ENCODE measurements at regions not wholly inside any gene's neighbourhood (a gene's known extent, or its start where the extent isn't known, plus 50 kb on each side); places are given as distances from the start of the nearest gene placed in this dataset.

DNA sequence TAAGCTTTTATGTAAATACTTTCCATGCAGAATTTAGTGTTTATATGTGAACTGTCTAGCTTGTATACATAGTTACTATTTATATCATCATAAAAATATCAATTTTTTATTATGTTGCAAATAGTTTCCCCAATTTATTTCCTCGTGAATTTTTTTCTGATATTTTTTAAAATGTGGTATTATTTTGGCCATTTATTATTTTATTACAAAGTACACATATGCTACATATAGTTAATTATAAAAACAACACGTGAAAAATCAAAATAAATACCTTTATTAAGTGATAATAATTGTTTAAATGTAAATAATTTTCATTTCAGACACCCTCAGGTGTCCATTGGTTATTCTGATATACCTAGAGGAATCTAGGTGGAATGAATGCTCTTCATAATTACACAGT lies 1394.9 kb upstream of the PRR20A start:
- H3K9me3 ChIP-seq (replicated peaks in 1 of 3) = no peaks in the 10 kb centered on the region
- H3K27me3 ChIP-seq = no peaks in the 10 kb centered on the region
- H3K36me3 ChIP-seq (replicated peaks in 1 of 2) = no peaks in the 10 kb centered on the region
- no peak overlapping the region for H3K4me3 ChIP-seq
- 40 to 50% (median 45%) methylated on average over 2 of the region's 2 CpGs for WGBS, 4 donors
- intact Hi-C loops (cut with DNase I) = no loop called here
- no peak for TF ChIP-seq POLR2A (IDR thresholded peaks at IDR 0.05)
- TF ChIP-seq, protein P1, sequence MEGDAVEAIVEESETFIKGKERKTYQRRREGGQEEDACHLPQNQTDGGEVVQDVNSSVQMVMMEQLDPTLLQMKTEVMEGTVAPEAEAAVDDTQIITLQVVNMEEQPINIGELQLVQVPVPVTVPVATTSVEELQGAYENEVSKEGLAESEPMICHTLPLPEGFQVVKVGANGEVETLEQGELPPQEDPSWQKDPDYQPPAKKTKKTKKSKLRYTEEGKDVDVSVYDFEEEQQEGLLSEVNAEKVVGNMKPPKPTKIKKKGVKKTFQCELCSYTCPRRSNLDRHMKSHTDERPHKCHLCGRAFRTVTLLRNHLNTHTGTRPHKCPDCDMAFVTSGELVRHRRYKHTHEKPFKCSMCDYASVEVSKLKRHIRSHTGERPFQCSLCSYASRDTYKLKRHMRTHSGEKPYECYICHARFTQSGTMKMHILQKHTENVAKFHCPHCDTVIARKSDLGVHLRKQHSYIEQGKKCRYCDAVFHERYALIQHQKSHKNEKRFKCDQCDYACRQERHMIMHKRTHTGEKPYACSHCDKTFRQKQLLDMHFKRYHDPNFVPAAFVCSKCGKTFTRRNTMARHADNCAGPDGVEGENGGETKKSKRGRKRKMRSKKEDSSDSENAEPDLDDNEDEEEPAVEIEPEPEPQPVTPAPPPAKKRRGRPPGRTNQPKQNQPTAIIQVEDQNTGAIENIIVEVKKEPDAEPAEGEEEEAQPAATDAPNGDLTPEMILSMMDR (IDR thresholded peaks at IDR 0.05) = no peak
- H3K4me1 ChIP-seq (replicated peaks in 1 of 2) = no peaks in the 10 kb centered on the region
- no peak for DNase-seq
- H3K27ac ChIP-seq = no peak overlapping the region

DNA sequence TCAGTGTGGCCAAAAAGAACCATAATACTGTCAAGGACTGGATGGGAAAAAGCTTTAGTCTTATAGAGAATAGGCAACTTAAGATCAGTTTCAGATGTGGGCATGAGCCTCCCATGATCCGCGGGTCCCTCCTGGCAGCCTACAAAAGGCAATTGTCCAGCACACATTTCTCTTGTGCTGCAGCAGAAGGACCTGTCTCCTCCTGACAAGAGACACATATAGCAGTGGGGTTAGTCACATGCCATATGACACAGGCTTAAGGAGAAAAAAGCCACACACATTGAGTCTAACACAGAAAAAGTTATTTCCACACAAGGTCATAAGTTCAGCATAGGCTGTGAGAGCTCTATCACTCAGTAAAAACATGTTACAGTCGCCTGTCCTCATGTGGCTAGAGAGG lies 1378.7 kb upstream of the PRR20A start:
- DNase-seq = no peak
- H3K27ac ChIP-seq = no peak overlapping the region
- no peak for TF ChIP-seq POLR2A (IDR thresholded peaks at IDR 0.05)
- TF ChIP-seq, protein P1 (IDR thresholded peaks at IDR 0.05) = no peak
- no peak overlapping the region for H3K4me3 ChIP-seq
- peaks cover 0 to 13% (median 0%) of the 10 kb centered on the region in 3 donors for H3K9me3 ChIP-seq (replicated peaks in 1 of 3)
- no peaks in the 10 kb centered on the region for H3K36me3 ChIP-seq (replicated peaks in 1 of 2)
- no peaks in the 10 kb centered on the region for H3K27me3 ChIP-seq
- no peaks in the 10 kb centered on the region for H3K4me1 ChIP-seq (replicated peaks in 1 of 2)
- 70 to 100% (median 76%) methylated on average over 1 to 3 of the region's 3 CpGs for WGBS, 4 donors
- intact Hi-C loops (cut with DNase I) = no loop called here

DNA sequence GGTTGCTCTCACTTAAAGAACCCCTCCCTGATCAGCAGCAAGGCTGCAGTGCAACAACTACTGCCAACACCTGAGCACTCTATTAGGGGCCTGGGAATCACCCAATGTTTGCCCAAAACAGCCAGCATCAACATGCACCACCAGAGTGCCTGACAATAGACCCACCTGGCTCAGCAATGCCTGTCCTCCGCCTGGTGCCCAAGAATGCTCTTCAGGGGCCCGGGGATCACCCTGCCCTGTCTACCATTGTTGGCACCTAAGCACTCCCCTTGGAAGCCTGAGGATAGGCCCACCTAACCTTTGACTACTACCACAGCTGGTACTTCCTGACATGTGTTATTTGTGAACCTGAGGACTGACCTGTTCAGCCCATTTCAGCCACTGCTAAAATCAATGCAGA lies 1363.1 kb upstream of the PRR20A start:
- no peaks in the 10 kb centered on the region for H3K27me3 ChIP-seq
- no peaks in the 10 kb centered on the region for H3K9me3 ChIP-seq (replicated peaks in 1 of 3)
- H3K36me3 ChIP-seq (replicated peaks in 1 of 2) = no peaks in the 10 kb centered on the region
- 72 to 86% (median 80%) methylated on average over 1 to 2 of the region's 2 CpGs for WGBS, 4 donors
- H3K4me1 ChIP-seq (replicated peaks in 1 of 2) = no peaks in the 10 kb centered on the region
- no peak overlapping the region for H3K27ac ChIP-seq
- TF ChIP-seq, protein P1 (IDR thresholded peaks at IDR 0.05) = no peak
- TF ChIP-seq POLR2A (IDR thresholded peaks at IDR 0.05) = no peak
- no peak for DNase-seq
- intact Hi-C loops (cut with DNase I) = no loop called here
- H3K4me3 ChIP-seq = no peak overlapping the region

DNA sequence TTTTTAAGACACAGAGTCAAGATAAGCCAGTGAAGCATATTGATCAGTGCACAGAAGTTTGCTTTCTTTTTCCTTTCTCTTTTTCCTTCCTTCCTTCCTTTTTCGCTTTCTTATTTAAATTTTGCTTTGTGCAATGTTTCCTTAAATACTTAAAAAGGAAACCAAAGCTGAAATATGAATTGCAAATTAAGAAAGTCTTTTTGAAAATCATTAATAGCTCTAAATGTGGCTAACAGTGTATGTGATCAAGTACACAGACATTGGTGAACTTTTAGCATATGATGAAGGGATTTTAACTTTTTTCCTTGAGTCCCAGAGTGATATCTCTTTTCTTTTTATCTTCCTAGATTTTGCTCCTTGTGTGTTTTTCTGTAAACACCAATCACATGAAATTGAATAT lies 1356.9 kb upstream of the PRR20A start:
- 51 to 75% (median 56%) methylated on average over 1 of the region's 1 CpG for WGBS, 4 donors
- intact Hi-C loops (cut with DNase I) = no loop called here
- no peak overlapping the region for H3K4me3 ChIP-seq

More for the DNA sequence above, 1356.9 kb upstream of the PRR20A start:
- no peaks in the 10 kb centered on the region for H3K36me3 ChIP-seq (replicated peaks in 1 of 2)
- no peaks in the 10 kb centered on the region for H3K9me3 ChIP-seq (replicated peaks in 1 of 3)
- no peaks in the 10 kb centered on the region for H3K27me3 ChIP-seq
- H3K27ac ChIP-seq = no peak overlapping the region
- TF ChIP-seq, protein P1 (IDR thresholded peaks at IDR 0.05) = no peak
- no peak for DNase-seq
- no peaks in the 10 kb centered on the region for H3K4me1 ChIP-seq (replicated peaks in 1 of 2)
